ENCODE measurements at regions not wholly inside any gene's neighbourhood (a gene's known extent, or its start where the extent isn't known, plus 50 kb on each side); places are given as distances from the start of the nearest gene placed in this dataset.
A peak's percentile ranks its signal among the peaks of the same experiment; 100 is the strongest.

DNA sequence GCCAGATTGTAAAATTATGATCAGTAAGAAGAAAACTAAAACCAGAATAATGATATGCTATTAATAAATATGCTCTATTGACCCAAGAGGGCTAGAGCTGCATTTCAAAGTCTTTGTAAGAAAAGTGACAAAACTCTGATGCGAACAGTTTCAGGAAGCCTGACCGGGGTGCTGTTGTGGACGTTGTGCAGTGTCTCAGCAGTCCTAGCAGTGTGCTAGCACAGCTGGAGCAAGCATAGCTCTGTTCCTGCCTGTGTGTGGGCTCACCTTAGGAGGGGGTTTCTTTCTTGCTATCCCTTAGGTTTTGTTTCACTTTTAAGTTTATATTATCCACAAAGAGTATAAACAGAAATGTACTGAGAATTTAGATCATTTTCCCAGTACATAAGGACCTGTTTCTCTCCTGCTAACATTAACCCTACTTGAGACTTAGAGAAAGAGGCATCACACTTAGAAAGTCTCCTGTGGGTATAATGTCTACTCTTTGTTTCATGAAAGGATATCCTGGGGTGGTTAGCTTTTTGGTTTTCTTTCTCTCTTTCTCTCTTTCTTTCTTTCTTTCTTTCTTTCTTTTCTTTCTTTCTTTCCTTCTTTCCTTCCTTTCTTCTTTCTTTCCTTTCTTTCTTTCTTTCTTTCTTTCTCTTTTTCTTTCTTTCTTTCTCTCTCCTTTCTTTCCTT, 124.5 kb downstream of the TMEM182 start:
- Histone ChIP-seq H3K27me3 (ENCODE audit: control insufficient read depth in 3 of 3, insufficient read depth in 3 of 3, low read depth in 1 of 3, low read length in 3 of 3) (no peaks in the 10 kb centered on the region), H2BK120ac (ENCODE audit: low read depth, low read length) (no peak overlapping the region), H3K9ac (ENCODE audit: low read depth, low read length, poor library complexity) (no peak overlapping the region), H2AFZ (ENCODE audit: low read length) (no peak overlapping the region), H2AK5ac (ENCODE audit: low read depth, low read length) (no peak overlapping the region), H2BK15ac (ENCODE audit: low read length) (no peak overlapping the region), H3K9me3 (replicated peaks in 1 of 2; ENCODE audit: control insufficient read depth in 2 of 2, insufficient read depth in 1 of 2, low read depth in 1 of 2, low read length in 2 of 2) (no peaks in the 10 kb centered on the region), H3K79me1 (ENCODE audit: low read depth, low read length) (no peaks in the 10 kb centered on the region), H3K4me2 (ENCODE audit: insufficient read depth, low read length, poor library complexity, severe bottlenecking) (no peak overlapping the region), H2BK12ac (ENCODE audit: low read length) (no peak overlapping the region), H2BK5ac (ENCODE audit: low read length) (no peak overlapping the region), H3K4ac (ENCODE audit: low read length) (no peak overlapping the region), H4K91ac (ENCODE audit: low read depth, low read length, poor library complexity) (no peak overlapping the region), H3K36me3 (replicated peaks in 1 of 2; ENCODE audit: control insufficient read depth in 2 of 2, insufficient read depth in 2 of 2, low read length in 2 of 2) (no peaks in the 10 kb centered on the region), H3K14ac (ENCODE audit: low read length) (no peak overlapping the region), H3K4me3 (ENCODE audit: low read length in 2 of 2) (no peak overlapping the region), H4K8ac (ENCODE audit: low read depth, low read length) (no peak overlapping the region), H3K4me1 (ENCODE audit: control insufficient read depth in 2 of 2, insufficient read depth in 1 of 2, low read depth in 1 of 2, low read length in 2 of 2) (peaks cover 0 to 3% of the 10 kb centered on the region in 2 donors), H3K18ac (ENCODE audit: low read length) (no peak overlapping the region), H3K23ac (ENCODE audit: low read depth, low read length, poor library complexity) (no peak overlapping the region), H3K27ac (replicated peaks; ENCODE audit: low read length) (no peak overlapping the region)
- no CpG with 5 or more reads among the region's 3 CpGs for WGBS, 2 donors (ENCODE audit: extremely low coverage in 2 of 2, insufficient read length in 2 of 2, insufficient replicate concordance in 1 of 2)
- no peak for DNase-seq (ENCODE audit: low spot score)

DNA sequence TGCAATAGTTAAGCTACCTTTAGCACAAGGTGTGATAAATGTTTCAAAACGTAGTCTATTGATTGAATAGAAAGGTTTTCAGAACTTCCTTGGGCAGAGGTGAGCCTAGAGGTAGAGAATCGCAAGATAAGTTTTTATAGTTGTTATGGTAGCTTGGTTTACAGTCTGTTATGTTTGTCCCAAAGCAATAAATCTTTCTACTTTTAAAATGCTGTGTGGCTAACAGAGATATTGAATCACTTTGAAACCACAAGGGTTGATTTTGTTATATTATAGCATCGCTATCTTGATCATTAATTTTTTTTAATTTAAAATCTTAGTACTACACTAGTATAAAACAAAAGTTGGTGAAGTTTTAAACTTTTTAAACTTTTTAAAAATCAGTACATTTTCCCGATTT, 126.7 kb downstream of the TMEM182 start:
- no peak overlapping the region for H4K91ac ChIP-seq (ENCODE audit: low read depth, low read length, poor library complexity)
- H4K8ac ChIP-seq (ENCODE audit: low read depth, low read length), result no peak overlapping the region
- H2AK5ac ChIP-seq (ENCODE audit: low read depth, low read length), result no peak overlapping the region
- H2BK5ac ChIP-seq (ENCODE audit: low read length), result no peak overlapping the region
- no CpG with 5 or more reads among the region's 4 CpGs for WGBS, 2 donors (ENCODE audit: extremely low coverage in 2 of 2, insufficient read length in 2 of 2, insufficient replicate concordance in 1 of 2)
- no peak overlapping the region for H3K4me3 ChIP-seq (ENCODE audit: low read length in 2 of 2)
- no peaks in the 10 kb centered on the region for H3K79me1 ChIP-seq (ENCODE audit: low read depth, low read length)
- H3K36me3 ChIP-seq (replicated peaks in 1 of 2; ENCODE audit: control insufficient read depth in 2 of 2, insufficient read depth in 2 of 2, low read length in 2 of 2), result no peaks in the 10 kb centered on the region
- H3K9ac ChIP-seq (ENCODE audit: low read depth, low read length, poor library complexity), result no peak overlapping the region
- no peak overlapping the region for H2BK120ac ChIP-seq (ENCODE audit: low read depth, low read length)
- no peaks in the 10 kb centered on the region for H3K27me3 ChIP-seq (ENCODE audit: control insufficient read depth in 3 of 3, insufficient read depth in 3 of 3, low read depth in 1 of 3, low read length in 3 of 3)
- no peak overlapping the region for H2AFZ ChIP-seq (ENCODE audit: low read length)
- H3K27ac ChIP-seq (replicated peaks; ENCODE audit: low read length), result no peak overlapping the region
- no peak overlapping the region for H3K4ac ChIP-seq (ENCODE audit: low read length)
- H3K18ac ChIP-seq (ENCODE audit: low read length), result no peak overlapping the region
- H2BK15ac ChIP-seq (ENCODE audit: low read length), result no peak overlapping the region
- DNase-seq (ENCODE audit: low spot score), result no peak
- H2BK12ac ChIP-seq (ENCODE audit: low read length), result no peak overlapping the region
- H3K9me3 ChIP-seq (replicated peaks in 1 of 2; ENCODE audit: control insufficient read depth in 2 of 2, insufficient read depth in 1 of 2, low read depth in 1 of 2, low read length in 2 of 2), result no peaks in the 10 kb centered on the region
- H3K4me1 ChIP-seq (ENCODE audit: control insufficient read depth in 2 of 2, insufficient read depth in 1 of 2, low read depth in 1 of 2, low read length in 2 of 2), result peaks cover 0 to 6% of the 10 kb centered on the region in 2 donors
- H3K23ac ChIP-seq (ENCODE audit: low read depth, low read length, poor library complexity), result no peak overlapping the region
- no peak overlapping the region for H3K4me2 ChIP-seq (ENCODE audit: insufficient read depth, low read length, poor library complexity, severe bottlenecking)
- H3K14ac ChIP-seq (ENCODE audit: low read length), result no peak overlapping the region

DNA sequence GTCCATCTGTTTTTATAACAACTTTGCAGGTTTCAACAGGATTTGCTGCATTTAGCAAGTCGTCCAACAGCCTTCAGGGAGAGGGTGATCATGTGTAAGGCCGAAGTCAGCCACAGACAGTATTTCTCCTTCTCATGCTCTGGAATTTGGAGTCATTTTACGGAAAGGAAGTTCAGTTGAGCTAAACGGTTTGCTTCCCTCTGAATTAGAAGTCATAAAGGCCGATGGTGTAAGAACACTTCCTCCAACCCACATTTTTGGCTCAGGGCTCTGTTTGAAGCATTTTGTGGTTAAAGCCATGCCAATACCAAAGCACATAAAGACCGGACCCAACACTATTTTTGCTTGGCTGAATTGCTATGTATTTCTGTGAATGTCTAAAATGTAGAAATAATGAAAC, 129.5 kb downstream of the TMEM182 start:
- Histone ChIP-seq H3K23ac (ENCODE audit: low read depth, low read length, poor library complexity) (no peak overlapping the region), H2AFZ (ENCODE audit: low read length) (peak overlapping the region; percentile 41), H2BK120ac (ENCODE audit: low read depth, low read length) (no peak overlapping the region), H2AK5ac (ENCODE audit: low read depth, low read length) (no peak overlapping the region), H2BK5ac (ENCODE audit: low read length) (no peak overlapping the region), H3K27me3 (ENCODE audit: control insufficient read depth in 3 of 3, insufficient read depth in 3 of 3, low read depth in 1 of 3, low read length in 3 of 3) (no peaks in the 10 kb centered on the region), H3K4ac (ENCODE audit: low read length) (no peak overlapping the region), H3K4me3 (ENCODE audit: low read length in 2 of 2) (no peak overlapping the region), H2BK15ac (ENCODE audit: low read length) (no peak overlapping the region), H3K9ac (ENCODE audit: low read depth, low read length, poor library complexity) (no peak overlapping the region), H3K4me1 (ENCODE audit: control insufficient read depth in 2 of 2, insufficient read depth in 1 of 2, low read depth in 1 of 2, low read length in 2 of 2) (peaks cover 0 to 9% of the 10 kb centered on the region in 2 donors), H3K27ac (replicated peaks; ENCODE audit: low read length) (peak overlapping the region; percentile 47), H4K8ac (ENCODE audit: low read depth, low read length) (no peak overlapping the region), H3K36me3 (replicated peaks in 1 of 2; ENCODE audit: control insufficient read depth in 2 of 2, insufficient read depth in 2 of 2, low read length in 2 of 2) (no peaks in the 10 kb centered on the region), H3K79me1 (ENCODE audit: low read depth, low read length) (no peaks in the 10 kb centered on the region), H3K4me2 (ENCODE audit: insufficient read depth, low read length, poor library complexity, severe bottlenecking) (no peak overlapping the region), H4K91ac (ENCODE audit: low read depth, low read length, poor library complexity) (no peak overlapping the region), H2BK12ac (ENCODE audit: low read length) (no peak overlapping the region), H3K14ac (ENCODE audit: low read length) (no peak overlapping the region), H3K18ac (ENCODE audit: low read length) (no peak overlapping the region), H3K9me3 (replicated peaks in 1 of 2; ENCODE audit: control insufficient read depth in 2 of 2, insufficient read depth in 1 of 2, low read depth in 1 of 2, low read length in 2 of 2) (peaks cover 0 to 4% of the 10 kb centered on the region in 2 donors)
- no CpG with 5 or more reads among the region's 6 CpGs for WGBS, 2 donors (ENCODE audit: extremely low coverage in 2 of 2, insufficient read length in 2 of 2, insufficient replicate concordance in 1 of 2)
- no peak for DNase-seq (ENCODE audit: low spot score)

DNA sequence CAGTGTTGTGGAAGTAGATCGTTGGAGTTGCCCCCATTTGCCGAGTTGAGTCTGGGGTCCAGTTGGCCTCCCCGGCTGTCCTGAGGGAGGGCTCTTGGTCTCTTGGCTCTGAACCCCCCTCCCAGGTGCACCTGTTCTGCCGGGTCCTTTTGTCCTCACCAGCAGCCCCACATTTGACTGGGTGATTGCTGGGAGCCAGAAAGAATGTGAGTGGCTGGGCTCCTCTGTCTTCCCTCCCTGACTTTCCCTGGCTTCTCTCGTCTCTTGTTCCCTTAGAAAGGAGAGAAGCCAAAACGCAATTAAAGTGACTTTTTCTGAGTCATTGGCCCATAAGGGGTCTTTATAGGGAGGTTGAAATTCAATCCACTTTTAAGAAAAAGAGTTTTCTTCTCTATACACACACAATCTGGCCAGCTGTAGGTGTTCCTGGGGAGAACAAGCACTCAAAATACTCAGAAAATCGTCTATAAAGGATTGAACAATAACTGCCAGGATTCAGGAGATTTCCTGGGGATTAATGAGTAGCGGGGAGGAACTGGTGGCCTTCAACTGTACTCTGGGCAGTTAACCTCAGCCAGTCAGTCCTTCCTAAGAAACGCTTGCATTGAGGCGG, 131.0 kb downstream of the TMEM182 start:
- Histone ChIP-seq H3K36me3 (replicated peaks in 1 of 2; ENCODE audit: control insufficient read depth in 2 of 2, insufficient read depth in 2 of 2, low read length in 2 of 2) (no peaks in the 10 kb centered on the region), H4K91ac (ENCODE audit: low read depth, low read length, poor library complexity) (no peak overlapping the region), H2BK12ac (ENCODE audit: low read length) (no peak overlapping the region), H3K79me1 (ENCODE audit: low read depth, low read length) (no peaks in the 10 kb centered on the region), H2AFZ (ENCODE audit: low read length) (peak overlapping the region; percentile 67), H2BK120ac (ENCODE audit: low read depth, low read length) (no peak overlapping the region), H3K27ac (replicated peaks; ENCODE audit: low read length) (peak overlapping the region; percentile 90), H3K4me3 (ENCODE audit: low read length in 2 of 2) (no peak overlapping the region), H3K14ac (ENCODE audit: low read length) (no peak overlapping the region), H3K9me3 (replicated peaks in 1 of 2; ENCODE audit: control insufficient read depth in 2 of 2, insufficient read depth in 1 of 2, low read depth in 1 of 2, low read length in 2 of 2) (peaks cover 0 to 4% of the 10 kb centered on the region in 2 donors), H3K4me1 (ENCODE audit: control insufficient read depth in 2 of 2, insufficient read depth in 1 of 2, low read depth in 1 of 2, low read length in 2 of 2) (peaks cover 0 to 9% of the 10 kb centered on the region in 2 donors), H2BK5ac (ENCODE audit: low read length) (no peak overlapping the region), H3K18ac (ENCODE audit: low read length) (no peak overlapping the region), H2AK5ac (ENCODE audit: low read depth, low read length) (no peak overlapping the region), H3K9ac (ENCODE audit: low read depth, low read length, poor library complexity) (no peak overlapping the region), H4K8ac (ENCODE audit: low read depth, low read length) (no peak overlapping the region), H3K23ac (ENCODE audit: low read depth, low read length, poor library complexity) (no peak overlapping the region), H2BK15ac (ENCODE audit: low read length) (no peak overlapping the region), H3K4me2 (ENCODE audit: insufficient read depth, low read length, poor library complexity, severe bottlenecking) (peak overlapping the region; percentile 31), H3K4ac (ENCODE audit: low read length) (no peak overlapping the region), H3K27me3 (ENCODE audit: control insufficient read depth in 3 of 3, insufficient read depth in 3 of 3, low read depth in 1 of 3, low read length in 3 of 3) (no peaks in the 10 kb centered on the region)
- DNase-seq (ENCODE audit: low spot score), result peak; percentile 43
- WGBS, 2 donors (ENCODE audit: extremely low coverage in 2 of 2, insufficient read length in 2 of 2, insufficient replicate concordance in 1 of 2), result no CpG with 5 or more reads among the region's 10 CpGs

Measured in neuronal stem cell (in vitro differentiated cells).